ENCODE measurements at regions not wholly inside any gene's neighbourhood (a gene's known extent, or its start where the extent isn't known, plus 50 kb on each side); places are given as distances from the start of the nearest gene placed in this dataset.

DNA sequence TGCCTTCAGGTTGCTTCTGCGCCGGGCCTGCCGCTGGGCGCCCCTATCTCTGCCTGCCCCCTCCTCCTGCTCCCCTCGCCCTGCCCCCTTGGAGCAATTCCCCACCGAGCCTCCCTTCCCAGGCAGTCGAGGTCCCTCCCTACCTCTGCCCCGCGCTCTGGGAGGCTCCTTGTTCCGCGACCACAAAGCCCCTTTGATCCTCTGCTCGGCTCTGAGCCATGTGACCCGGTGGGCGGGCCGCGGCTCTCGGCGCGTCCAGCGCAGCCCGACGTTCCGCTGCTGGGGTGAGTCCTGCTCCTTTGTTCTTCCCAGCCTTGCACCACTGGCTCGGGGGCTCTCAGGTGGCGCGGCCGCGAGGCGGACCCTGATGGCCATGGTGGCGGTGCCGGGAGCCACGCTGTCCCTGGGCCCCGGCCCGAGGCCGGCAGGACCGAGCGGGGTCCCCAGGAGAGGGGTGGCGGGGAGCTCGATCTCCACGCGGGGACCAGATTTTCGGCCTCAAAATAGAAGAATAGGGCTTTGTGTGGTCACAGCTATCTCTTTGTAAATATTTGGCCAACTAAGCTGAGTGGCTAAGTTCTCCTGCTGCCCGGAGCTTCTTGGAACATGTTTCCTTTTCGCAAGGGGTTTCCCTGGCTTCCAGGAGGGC is 310.6 kb downstream of the SEC14L1 start:
- Histone ChIP-seq H3K79me2 (ENCODE audit: low read depth) (no peaks in the 10 kb centered on the region), H4K20me1 (ENCODE audit: insufficient read depth) (peaks cover 55% of the 10 kb centered on the region), H3K4me3 (no peak overlapping the region), H3F3A (ENCODE audit: insufficient read depth, low read depth) (no peaks in the 10 kb centered on the region; the same call in 1 of the 2 replicates), H2AFZ (no peak overlapping the region), H3K9me2 (ENCODE audit: insufficient read depth) (no peaks in the 10 kb centered on the region), H3K4me1 (replicated peaks; ENCODE audit: insufficient read depth) (no peaks in the 10 kb centered on the region), H3K9me3 (ENCODE audit: insufficient read depth, low read depth) (no peaks in the 10 kb centered on the region), H3K36me3 (ENCODE audit: low read depth) (no peaks in the 10 kb centered on the region), H3K4me2 (no peak overlapping the region), H3K27ac (no peak overlapping the region), H3K27me3 (ENCODE audit: insufficient read depth, low read depth) (no peaks in the 10 kb centered on the region)
- BruUV-seq (replicated peaks) = no TSS peak
- TF ChIP-seq, protein P1, sequence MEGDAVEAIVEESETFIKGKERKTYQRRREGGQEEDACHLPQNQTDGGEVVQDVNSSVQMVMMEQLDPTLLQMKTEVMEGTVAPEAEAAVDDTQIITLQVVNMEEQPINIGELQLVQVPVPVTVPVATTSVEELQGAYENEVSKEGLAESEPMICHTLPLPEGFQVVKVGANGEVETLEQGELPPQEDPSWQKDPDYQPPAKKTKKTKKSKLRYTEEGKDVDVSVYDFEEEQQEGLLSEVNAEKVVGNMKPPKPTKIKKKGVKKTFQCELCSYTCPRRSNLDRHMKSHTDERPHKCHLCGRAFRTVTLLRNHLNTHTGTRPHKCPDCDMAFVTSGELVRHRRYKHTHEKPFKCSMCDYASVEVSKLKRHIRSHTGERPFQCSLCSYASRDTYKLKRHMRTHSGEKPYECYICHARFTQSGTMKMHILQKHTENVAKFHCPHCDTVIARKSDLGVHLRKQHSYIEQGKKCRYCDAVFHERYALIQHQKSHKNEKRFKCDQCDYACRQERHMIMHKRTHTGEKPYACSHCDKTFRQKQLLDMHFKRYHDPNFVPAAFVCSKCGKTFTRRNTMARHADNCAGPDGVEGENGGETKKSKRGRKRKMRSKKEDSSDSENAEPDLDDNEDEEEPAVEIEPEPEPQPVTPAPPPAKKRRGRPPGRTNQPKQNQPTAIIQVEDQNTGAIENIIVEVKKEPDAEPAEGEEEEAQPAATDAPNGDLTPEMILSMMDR (conservative IDR thresholded peaks at IDR 0.05) = no peak
- TF ChIP-seq EZH2 (IDR thresholded peaks at IDR 0.05; ENCODE audit: low read depth) = no peak
- CTCF ChIA-PET = no interaction called here
- intact Hi-C loops (cut with micrococcal nuclease; ENCODE audit: unreplicated experiment) = no loop called here
- no peak for DNase-seq
- POLR2A ChIA-PET (ENCODE audit: unreplicated experiment) = no interaction called here

GRCh38 chr17:77451894-77452852 is 311.4 kb downstream of the SEC14L1 start:
- Histone ChIP-seq H3K27ac (no peak overlapping the region), H3K36me3 (ENCODE audit: low read depth) (no peaks in the 10 kb centered on the region), H3K27me3 (ENCODE audit: insufficient read depth, low read depth) (no peaks in the 10 kb centered on the region), H3K9me2 (ENCODE audit: insufficient read depth) (no peaks in the 10 kb centered on the region), H3K4me2 (no peak overlapping the region), H3K9me3 (ENCODE audit: insufficient read depth, low read depth) (no peaks in the 10 kb centered on the region), H3K79me2 (ENCODE audit: low read depth) (no peaks in the 10 kb centered on the region), H3K4me3 (no peak overlapping the region), H3F3A (ENCODE audit: insufficient read depth, low read depth) (no peaks in the 10 kb centered on the region), H2AFZ (no peak overlapping the region), H3K4me1 (replicated peaks; ENCODE audit: insufficient read depth) (no peaks in the 10 kb centered on the region), H4K20me1 (ENCODE audit: insufficient read depth) (peaks cover 54% of the 10 kb centered on the region)
- intact Hi-C loops (cut with micrococcal nuclease; ENCODE audit: unreplicated experiment) = no loop called here
- no TSS peak for BruUV-seq (replicated peaks)
- no peak for DNase-seq
- TF ChIP-seq, protein P1 (conservative IDR thresholded peaks at IDR 0.05) = no peak
- no peak for TF ChIP-seq EZH2 (IDR thresholded peaks at IDR 0.05; ENCODE audit: low read depth)
- ChIA-PET POLR2A (ENCODE audit: unreplicated experiment) (no interaction called here), CTCF (no interaction called here)

GRCh38 chr17:77453613-77454241 is 313.0 kb downstream of the SEC14L1 start:
- Histone ChIP-seq H4K20me1 (ENCODE audit: insufficient read depth) (peaks cover 42% of the 10 kb centered on the region), H3F3A (ENCODE audit: insufficient read depth, low read depth) (no peaks in the 10 kb centered on the region), H3K4me3 (no peak overlapping the region), H3K27ac (no peak overlapping the region), H3K4me2 (no peak overlapping the region), H3K4me1 (replicated peaks; ENCODE audit: insufficient read depth) (no peaks in the 10 kb centered on the region), H3K79me2 (ENCODE audit: low read depth) (no peaks in the 10 kb centered on the region), H3K36me3 (ENCODE audit: low read depth) (no peaks in the 10 kb centered on the region), H2AFZ (no peak overlapping the region), H3K9me2 (ENCODE audit: insufficient read depth) (no peaks in the 10 kb centered on the region), H3K9me3 (ENCODE audit: insufficient read depth, low read depth) (no peaks in the 10 kb centered on the region), H3K27me3 (ENCODE audit: insufficient read depth, low read depth) (no peaks in the 10 kb centered on the region)
- CTCF ChIA-PET = no interaction called here
- intact Hi-C loops (cut with micrococcal nuclease; ENCODE audit: unreplicated experiment) = no loop called here
- BruUV-seq (replicated peaks) = no TSS peak
- no peak for TF ChIP-seq EZH2 (IDR thresholded peaks at IDR 0.05; ENCODE audit: low read depth)
- TF ChIP-seq, protein P1 (conservative IDR thresholded peaks at IDR 0.05) = no peak
- no peak for DNase-seq
- POLR2A ChIA-PET (ENCODE audit: unreplicated experiment) = no interaction called here
